ENCODE measurements at regions not wholly inside any gene's neighbourhood (a gene's known extent, or its start where the extent isn't known, plus 50 kb on each side); places are given as distances from the start of the nearest gene placed in this dataset.

DNA sequence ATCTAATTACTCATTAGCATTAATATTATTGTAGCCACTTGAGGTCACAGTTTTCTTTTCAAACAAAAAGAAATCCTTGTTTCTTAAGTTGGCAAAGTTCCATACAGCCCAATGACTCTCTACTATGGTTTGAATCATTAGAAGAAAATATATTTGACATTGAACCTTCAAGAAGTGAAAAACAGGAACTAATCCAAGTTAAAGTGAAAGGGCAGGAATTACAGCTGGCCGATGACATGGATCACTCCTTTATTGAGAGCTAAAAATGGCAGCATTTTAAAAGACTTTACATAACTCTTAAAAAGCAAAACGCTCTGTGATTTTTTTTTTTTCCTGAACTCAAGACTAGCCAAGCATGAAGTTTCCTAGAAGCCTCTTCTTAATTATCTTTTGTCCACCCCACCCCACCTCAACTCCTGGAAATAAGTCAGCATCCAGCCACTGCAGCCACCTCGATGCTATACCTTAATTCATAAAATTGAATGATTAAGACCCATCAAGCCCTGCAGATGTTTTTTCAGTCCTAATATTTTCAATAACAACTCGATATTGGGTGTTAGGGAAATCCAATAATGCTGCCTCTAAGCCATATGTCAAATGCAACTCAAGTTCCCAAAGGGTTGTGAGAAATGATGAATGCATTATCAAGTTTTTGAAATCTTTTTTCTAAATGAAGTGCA, 323.1 kb downstream of the HHIPL2 start:
- Histone ChIP-seq H3K9me3 (ENCODE audit: control insufficient read depth, low read depth, low read length) (peaks cover 13% of the 10 kb centered on the region), H3K27me3 (ENCODE audit: insufficient read depth, low read length) (no peaks in the 10 kb centered on the region), H4K8ac (replicated peaks; ENCODE audit: insufficient read length, low read depth, low read length) (no peak overlapping the region), H4K91ac (ENCODE audit: insufficient read length, low read depth, low read length) (no peak overlapping the region), H2BK15ac (ENCODE audit: low read depth, low read length) (no peak overlapping the region), H3K18ac (ENCODE audit: insufficient read length, low read depth, low read length) (no peak overlapping the region), H3K4me2 (ENCODE audit: insufficient read depth, insufficient read length, low read length) (no peak overlapping the region), H2AFZ (ENCODE audit: low read length) (no peak overlapping the region), H3K23ac (ENCODE audit: insufficient read length, low read depth, low read length) (no peak overlapping the region), H3K4ac (ENCODE audit: low read depth, low read length) (no peak overlapping the region), H3T11ph (ENCODE audit: low read length) (no peak overlapping the region), H2BK5ac (ENCODE audit: insufficient read length, low read length) (no peak overlapping the region), H3K27ac (ENCODE audit: insufficient read length, low read depth, low read length) (no peak overlapping the region), H4K5ac (ENCODE audit: insufficient read length, low read depth, low read length) (no peak overlapping the region), H3K56ac (ENCODE audit: insufficient read length, low read depth, low read length) (no peak overlapping the region), H3K79me1 (ENCODE audit: insufficient read depth, low read depth, low read length, poor library complexity, severe bottlenecking) (no peaks in the 10 kb centered on the region), H3K14ac (ENCODE audit: insufficient read depth, low read length) (no peak overlapping the region), H2BK120ac (ENCODE audit: low read depth, low read length, poor library complexity, severe bottlenecking) (no peak overlapping the region), H3K79me2 (ENCODE audit: insufficient read depth, low read length) (no peaks in the 10 kb centered on the region), H3K9ac (ENCODE audit: extremely low read depth, insufficient read length, low read length) (no peak overlapping the region), H2BK12ac (ENCODE audit: insufficient read length, low read depth, low read length) (no peak overlapping the region), H3K23me2 (ENCODE audit: insufficient read length, low read depth, low read length, poor library complexity, severe bottlenecking) (no peaks in the 10 kb centered on the region), H2AK5ac (ENCODE audit: insufficient read length, low read length) (no peak overlapping the region), H2BK20ac (ENCODE audit: low read depth, low read length, poor library complexity, severe bottlenecking) (no peak overlapping the region), H4K20me1 (ENCODE audit: control insufficient read depth, insufficient read depth, insufficient read length) (no peaks in the 10 kb centered on the region), H3K4me1 (ENCODE audit: insufficient read depth, low read length) (no peaks in the 10 kb centered on the region)
- Mint-ChIP-seq H3K27me3 (ENCODE audit: low read depth) (peaks cover 14% of the 10 kb centered on the region), H3K27ac (no peak overlapping the region), H3K4me1 (peaks cover 10 to 22% of the 10 kb centered on the region in 2 experiments), H3K9me3 (peaks cover 24 to 29% of the 10 kb centered on the region in 2 experiments), H3K36me3 (ENCODE audit: insufficient read depth in 1 of 3, low read depth in 3 of 3) (peaks cover 13 to 20% (median 19%) of the 10 kb centered on the region in 3 experiments), H3K4me3 (no peak overlapping the region)
- WGBS (ENCODE audit: extremely low coverage, insufficient read length, low lambda C conversion rate) = no CpG with 5 or more reads among the region's 4 CpGs
- TF ChIP-seq, protein P1, sequence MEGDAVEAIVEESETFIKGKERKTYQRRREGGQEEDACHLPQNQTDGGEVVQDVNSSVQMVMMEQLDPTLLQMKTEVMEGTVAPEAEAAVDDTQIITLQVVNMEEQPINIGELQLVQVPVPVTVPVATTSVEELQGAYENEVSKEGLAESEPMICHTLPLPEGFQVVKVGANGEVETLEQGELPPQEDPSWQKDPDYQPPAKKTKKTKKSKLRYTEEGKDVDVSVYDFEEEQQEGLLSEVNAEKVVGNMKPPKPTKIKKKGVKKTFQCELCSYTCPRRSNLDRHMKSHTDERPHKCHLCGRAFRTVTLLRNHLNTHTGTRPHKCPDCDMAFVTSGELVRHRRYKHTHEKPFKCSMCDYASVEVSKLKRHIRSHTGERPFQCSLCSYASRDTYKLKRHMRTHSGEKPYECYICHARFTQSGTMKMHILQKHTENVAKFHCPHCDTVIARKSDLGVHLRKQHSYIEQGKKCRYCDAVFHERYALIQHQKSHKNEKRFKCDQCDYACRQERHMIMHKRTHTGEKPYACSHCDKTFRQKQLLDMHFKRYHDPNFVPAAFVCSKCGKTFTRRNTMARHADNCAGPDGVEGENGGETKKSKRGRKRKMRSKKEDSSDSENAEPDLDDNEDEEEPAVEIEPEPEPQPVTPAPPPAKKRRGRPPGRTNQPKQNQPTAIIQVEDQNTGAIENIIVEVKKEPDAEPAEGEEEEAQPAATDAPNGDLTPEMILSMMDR (conservative IDR thresholded peaks at IDR 0.05) = no peak
- DNase-seq = no peak
